IMR-90 (cell line): ENCODE measurements at regions not wholly inside any gene's neighbourhood (a gene's known extent, or its start where the extent isn't known, plus 50 kb on each side); places are given as distances from the start of the nearest gene placed in this dataset.

Experiments used
- ATAC-seq: fragments of 200-7000 bp; cut with Tn5 transposase; 2 replicates; pipeline ENCODE4 v1.9.1; 2020; ENCODE audit warnings: low read depth, mild to moderate bottlenecking, moderate library complexity
- BruUV-seq: library from RNA; stranded (reverse); fragments of 400-500 nt; replicated peaks from 2 replicates; lab custom pipeline; 2021; lab: Mats Ljungman, UMichigan
- CTCF ChIA-PET: fragments of 300-600 bp; formaldehyde crosslinking; extraction: SDS; loops from one replicate; lab custom pipeline; 2021; ENCODE audit warnings: antibody characterized with exemption; lab: Yijun Ruan, JAX
- POLR2A ChIA-PET: fragments of 300-600 bp; sonication (Branson Sonifier 250); formaldehyde crosslinking; loops from one replicate; lab custom pipeline; 2022; ENCODE audit warnings: antibody characterized with exemption; ENCODE audit not compliant: unreplicated experiment; lab: Charles Lee
- DNase-seq: peaks from one replicate; pipeline ENCODE4 v3.0.0; 2013
- H2AFZ ChIP-seq: replicated peaks from 2 replicates; pipeline ENCODE3; 2013; ENCODE audit warnings: low read length, mild to moderate bottlenecking; ENCODE audit not compliant: poor library complexity
- H2AK5ac ChIP-seq: 2 replicates; pipeline ENCODE4 v1.6.1; 2013; ENCODE audit warnings: low read depth, low read length, inconsistent platforms
- H2AK9ac ChIP-seq: replicated peaks from 2 replicates; pipeline ENCODE3; 2013; ENCODE audit warnings: mild to moderate bottlenecking, low read depth, low read length, moderate library complexity; ENCODE audit not compliant: poor library complexity
- H2BK120ac ChIP-seq: 2 replicates; pipeline ENCODE4 v1.6.1; 2013; ENCODE audit warnings: low read depth, low read length, inconsistent platforms
- H2BK15ac ChIP-seq: 3 replicates; pipeline ENCODE4 v1.6.1; 2013; ENCODE audit warnings: low read depth, low read length, inconsistent platforms
- H2BK20ac ChIP-seq: 2 replicates; pipeline ENCODE4 v1.6.1; 2013; ENCODE audit warnings: low read depth, mild to moderate bottlenecking, inconsistent platforms, low read length, moderate library complexity
- H2BK5ac ChIP-seq: 2 replicates; pipeline ENCODE4 v1.6.1; 2013; ENCODE audit warnings: mild to moderate bottlenecking, low read depth, low read length, inconsistent platforms; ENCODE audit not compliant: poor library complexity, severe bottlenecking
- H3K14ac ChIP-seq: replicated peaks from 2 replicates; pipeline ENCODE4 v1.6.1; 2013; ENCODE audit warnings: low read depth, low read length, inconsistent platforms
- H3K18ac ChIP-seq: 2 replicates; pipeline ENCODE4 v1.6.1; 2013; ENCODE audit warnings: low read depth, low read length, control low read depth
- H3K23ac ChIP-seq: 2 replicates; pipeline ENCODE4 v1.6.1; 2013; ENCODE audit warnings: low read depth, low read length, inconsistent platforms
- H3K27ac ChIP-seq: 2 replicates; pipeline ENCODE4 v1.5.1; 2013; ENCODE audit warnings: mild to moderate bottlenecking, control low read depth, low read length; ENCODE audit not compliant: insufficient read depth
- H3K27me3 ChIP-seq: 2 replicates; pipeline ENCODE4 v1.6.1; 2013; ENCODE audit warnings: low read length; ENCODE audit not compliant: control insufficient read depth, insufficient read depth
- H3K36me3 ChIP-seq: 2 replicates; pipeline ENCODE4 v1.6.1; 2013; ENCODE audit warnings: low read length, mixed read lengths; ENCODE audit not compliant: control insufficient read depth, insufficient read depth
- H3K4ac ChIP-seq: 2 replicates; pipeline ENCODE4 v1.6.1; 2013; ENCODE audit warnings: low read depth, low read length, inconsistent platforms
- H3K4me1 ChIP-seq: 2 replicates; pipeline ENCODE4 v1.6.1; 2013; ENCODE audit warnings: low read length, mixed read lengths; ENCODE audit not compliant: control insufficient read depth, insufficient read depth
- H3K4me2 ChIP-seq: 2 replicates; pipeline ENCODE4 v1.6.1; 2013; ENCODE audit warnings: low read depth, mild to moderate bottlenecking, control low read depth, low read length, moderate library complexity
- H3K4me3 ChIP-seq: 2 replicates; pipeline ENCODE4 v1.5.1; 2013; ENCODE audit warnings: low read depth, mild to moderate bottlenecking, control low read depth, low read length, moderate library complexity; ENCODE audit not compliant: insufficient read depth
- H3K56ac ChIP-seq: 2 replicates; pipeline ENCODE4 v1.6.1; 2013; ENCODE audit warnings: low read length, inconsistent platforms; ENCODE audit not compliant: insufficient read depth; ENCODE audit errors: extremely low read depth
- H3K79me1 ChIP-seq, 2 experiments: 2 replicates each; pipeline ENCODE4 v1.6.1; 2013; ENCODE audit warnings: low read length in 2 of 2, inconsistent platforms in 1 of 2, low read depth in 1 of 2
- H3K9ac ChIP-seq: 2 replicates; pipeline ENCODE4 v1.6.1; 2013; ENCODE audit warnings: low read depth, low read length, control low read depth
- H3K9me1 ChIP-seq: 2 replicates; pipeline ENCODE4 v1.6.1; 2013; ENCODE audit warnings: low read length, inconsistent platforms; ENCODE audit not compliant: insufficient read depth
- H3K9me3 ChIP-seq: 2 replicates; pipeline ENCODE4 v1.6.1; 2013; ENCODE audit warnings: low read length; ENCODE audit not compliant: control insufficient read depth, insufficient read depth
- H4K20me1 ChIP-seq: 2 replicates; pipeline ENCODE4 v1.6.1; 2013; ENCODE audit warnings: low read length, inconsistent platforms; ENCODE audit not compliant: insufficient read depth
- H4K5ac ChIP-seq: 2 replicates; pipeline ENCODE4 v1.6.1; 2013; ENCODE audit warnings: mild to moderate bottlenecking, low read depth, low read length, control low read depth
- H4K8ac ChIP-seq, 2 experiments: 2 replicates each; pipeline ENCODE4 v1.6.1; 2013; ENCODE audit warnings: low read depth in 2 of 2, low read length in 2 of 2, control low read depth in 1 of 2, inconsistent platforms in 1 of 2
- H4K91ac ChIP-seq: 2 replicates; pipeline ENCODE4 v1.6.1; 2013; ENCODE audit warnings: low read depth, low read length, inconsistent platforms; ENCODE audit not compliant: insufficient read depth
- BHLHE40 ChIP-seq: fragments of 150-350 bp; IDR thresholded peaks from 2 replicates; pipeline ENCODE4 v1.6.1; 2016; ENCODE audit warnings: mild to moderate bottlenecking, low read depth, low read length
- CEBPB ChIP-seq: IDR thresholded peaks from 2 replicates; pipeline ENCODE4 v1.6.1; 2012; ENCODE audit warnings: low read depth, low read length, improper control_type of control experiment
- CHD1 ChIP-seq: IDR thresholded peaks from 2 replicates; pipeline ENCODE4 v1.6.1; 2012; ENCODE audit warnings: low read depth, low read length, improper control_type of control experiment
- FOS ChIP-seq: fragments of 150-350 bp; IDR thresholded peaks from 2 replicates; pipeline ENCODE4 v1.6.1; 2016; ENCODE audit warnings: low read depth, low read length
- MAFK ChIP-seq: IDR thresholded peaks from 2 replicates; pipeline ENCODE4 v1.6.1; 2012; ENCODE audit warnings: low read depth, low read length, improper control_type of control experiment
- MAZ ChIP-seq: IDR thresholded peaks from 2 replicates; pipeline ENCODE4 v1.6.1; 2012; ENCODE audit warnings: low read depth, mild to moderate bottlenecking, low read length, improper control_type of control experiment, moderate library complexity, borderline replicate concordance
- MXI1 ChIP-seq: IDR thresholded peaks from 2 replicates; pipeline ENCODE4 v1.6.1; 2012; ENCODE audit warnings: low read depth, mild to moderate bottlenecking, low read length, moderate library complexity, borderline replicate concordance
- NFE2L2 ChIP-seq: fragments of 150-350 bp; IDR thresholded peaks from 2 replicates; pipeline ENCODE4 v1.6.1; 2016; ENCODE audit warnings: low read depth, mild to moderate bottlenecking, low read length
- POLR2A ChIP-seq: IDR thresholded peaks from 2 replicates; pipeline ENCODE4 v1.6.1; 2012; ENCODE audit warnings: mild to moderate bottlenecking, low read depth, low read length
- RAD21 ChIP-seq: IDR thresholded peaks from 2 replicates; pipeline ENCODE4 v1.6.1; 2012; ENCODE audit warnings: low read length, improper control_type of control experiment
- RCOR1 ChIP-seq: IDR thresholded peaks from 2 replicates; pipeline ENCODE4 v1.6.1; 2012; ENCODE audit warnings: mild to moderate bottlenecking, low read length, improper control_type of control experiment; ENCODE audit not compliant: insufficient replicate concordance
- RFX5 ChIP-seq: IDR thresholded peaks from 2 replicates; pipeline ENCODE4 v1.8.0; 2012; ENCODE audit warnings: low read depth, mild to moderate bottlenecking, low read length, moderate library complexity
- SMC3 ChIP-seq: fragments of 150-350 bp; IDR thresholded peaks from 2 replicates; pipeline ENCODE4 v1.6.1; 2016; ENCODE audit warnings: low read depth, mild to moderate bottlenecking, antibody characterized with exemption, low read length, moderate library complexity
- WGBS, 2 experiments: methylation state at CpG; one replicate each; pipeline versions ENCODE4 v1.1.5 to v1.1.7; 2013; ENCODE audit warnings: missing lambda C conversion rate in 2 of 2; ENCODE audit not compliant: insufficient read length in 1 of 2; ENCODE audit errors: extremely low coverage in 2 of 2; 5-methylcytosine and 5-hydroxymethylcytosine counted together
- dilution Hi-C: fragments of 300-500 bp; cut with HindIII; formaldehyde crosslinking; loops from one replicate; pipeline ENCODE4 v1.14.3; 2018; ENCODE audit warnings: low sequenced_read_pairs; ENCODE audit not compliant: unreplicated experiment
- in situ Hi-C: fragments of 300-500 bp; cut with MboI; formaldehyde crosslinking; loops from 3 replicates; pipeline ENCODE4 v1.14.3; 2019; ENCODE audit warnings: low sequenced_read_pairs, inconsistent platforms, mixed read lengths
- intact Hi-C: fragments of 100-400 bp; cut with micrococcal nuclease; formaldehyde crosslinking; loops from 2 replicates; pipeline ENCODE4 v1.10.0; 2022
- TF ChIP-seq, protein P1 (sequence below): fragments of 150-350 bp; IDR thresholded peaks from 2 replicates; pipeline ENCODE4 v1.6.1; 2017; ENCODE audit warnings: mild to moderate bottlenecking, antibody characterized with exemption, low read length, low read depth
- TF ChIP-seq, protein P2 (sequence below): conservative IDR thresholded peaks from 2 replicates; pipeline ENCODE4 v1.5.1; 2012; ENCODE audit warnings: mild to moderate bottlenecking, low read depth, low read length, improper control_type of control experiment
- TF ChIP-seq, protein P3 (sequence below): fragments of 150-350 bp; IDR thresholded peaks from 2 replicates; pipeline ENCODE4 v1.6.1; 2016; ENCODE audit warnings: low read depth, mild to moderate bottlenecking, low read length, moderate library complexity, borderline replicate concordance

DNA sequence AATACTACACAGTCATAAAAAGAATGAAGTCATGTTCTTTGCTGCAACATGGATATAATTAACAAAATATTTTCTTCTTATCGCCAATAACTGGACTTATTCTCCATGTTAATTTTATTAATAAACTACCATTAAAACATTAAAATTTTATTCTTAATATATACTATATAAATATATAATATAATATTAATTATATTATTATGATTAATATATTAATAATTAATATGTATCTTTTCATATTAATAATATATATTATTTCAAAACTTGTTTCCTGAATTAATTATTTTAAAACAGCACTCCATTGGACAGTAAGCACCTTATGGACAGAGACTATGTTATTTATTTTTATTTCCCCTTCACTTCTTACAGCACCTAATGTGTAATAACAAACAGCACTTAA is 182.8 kb downstream of the ARL4A start:
- Histone ChIP-seq H3K9ac (no peak overlapping the region), H3K9me3 (no peaks in the 10 kb centered on the region), H3K27me3 (no peaks in the 10 kb centered on the region), H2AK5ac (no peak overlapping the region), H2AFZ (no peak overlapping the region), H3K4me1 (no peaks in the 10 kb centered on the region), H3K14ac (no peak overlapping the region), H3K4ac (no peak overlapping the region), H2BK5ac (no peak overlapping the region), H4K8ac (no peak overlapping the region), H3K56ac (no peak overlapping the region), H3K9me1 (no peaks in the 10 kb centered on the region), H2AK9ac (no peak overlapping the region), H3K27ac (no peak overlapping the region), H3K18ac (no peak overlapping the region), H2BK120ac (no peak overlapping the region), H4K20me1 (no peaks in the 10 kb centered on the region), H2BK20ac (no peak overlapping the region), H4K91ac (no peak overlapping the region), H3K36me3 (no peaks in the 10 kb centered on the region), H3K79me1 (no peaks in the 10 kb centered on the region), H4K5ac (no peak overlapping the region), H3K4me2 (no peak overlapping the region), H2BK15ac (no peak overlapping the region), H3K23ac (no peak overlapping the region), H3K4me3 (no peak overlapping the region)
- WGBS, 2 experiments = no CpG with 5 or more reads among the region's 1 CpG
- DNase-seq = no peak
- no peak for ATAC-seq
- intact Hi-C loops = no loop called here
- ChIA-PET POLR2A (no interaction called here), CTCF (no interaction called here)
- in situ Hi-C loops = no loop called here
- dilution Hi-C loops = no loop called here
- no TSS peak for BruUV-seq
- TF ChIP-seq, protein P1, sequence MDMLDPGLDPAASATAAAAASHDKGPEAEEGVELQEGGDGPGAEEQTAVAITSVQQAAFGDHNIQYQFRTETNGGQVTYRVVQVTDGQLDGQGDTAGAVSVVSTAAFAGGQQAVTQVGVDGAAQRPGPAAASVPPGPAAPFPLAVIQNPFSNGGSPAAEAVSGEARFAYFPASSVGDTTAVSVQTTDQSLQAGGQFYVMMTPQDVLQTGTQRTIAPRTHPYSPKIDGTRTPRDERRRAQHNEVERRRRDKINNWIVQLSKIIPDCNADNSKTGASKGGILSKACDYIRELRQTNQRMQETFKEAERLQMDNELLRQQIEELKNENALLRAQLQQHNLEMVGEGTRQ = no peak
- TF ChIP-seq, protein P2, sequence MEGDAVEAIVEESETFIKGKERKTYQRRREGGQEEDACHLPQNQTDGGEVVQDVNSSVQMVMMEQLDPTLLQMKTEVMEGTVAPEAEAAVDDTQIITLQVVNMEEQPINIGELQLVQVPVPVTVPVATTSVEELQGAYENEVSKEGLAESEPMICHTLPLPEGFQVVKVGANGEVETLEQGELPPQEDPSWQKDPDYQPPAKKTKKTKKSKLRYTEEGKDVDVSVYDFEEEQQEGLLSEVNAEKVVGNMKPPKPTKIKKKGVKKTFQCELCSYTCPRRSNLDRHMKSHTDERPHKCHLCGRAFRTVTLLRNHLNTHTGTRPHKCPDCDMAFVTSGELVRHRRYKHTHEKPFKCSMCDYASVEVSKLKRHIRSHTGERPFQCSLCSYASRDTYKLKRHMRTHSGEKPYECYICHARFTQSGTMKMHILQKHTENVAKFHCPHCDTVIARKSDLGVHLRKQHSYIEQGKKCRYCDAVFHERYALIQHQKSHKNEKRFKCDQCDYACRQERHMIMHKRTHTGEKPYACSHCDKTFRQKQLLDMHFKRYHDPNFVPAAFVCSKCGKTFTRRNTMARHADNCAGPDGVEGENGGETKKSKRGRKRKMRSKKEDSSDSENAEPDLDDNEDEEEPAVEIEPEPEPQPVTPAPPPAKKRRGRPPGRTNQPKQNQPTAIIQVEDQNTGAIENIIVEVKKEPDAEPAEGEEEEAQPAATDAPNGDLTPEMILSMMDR = no peak
- TF ChIP-seq CHD1 = no peak
- TF ChIP-seq MAFK = no peak
- no peak for TF ChIP-seq BHLHE40
- TF ChIP-seq POLR2A = no peak
- no peak for TF ChIP-seq MXI1
- TF ChIP-seq NFE2L2 = no peak
- TF ChIP-seq SMC3 = no peak
- TF ChIP-seq RCOR1 = no peak
- TF ChIP-seq RAD21 = no peak
- TF ChIP-seq MAZ = no peak
- TF ChIP-seq, protein P3, sequence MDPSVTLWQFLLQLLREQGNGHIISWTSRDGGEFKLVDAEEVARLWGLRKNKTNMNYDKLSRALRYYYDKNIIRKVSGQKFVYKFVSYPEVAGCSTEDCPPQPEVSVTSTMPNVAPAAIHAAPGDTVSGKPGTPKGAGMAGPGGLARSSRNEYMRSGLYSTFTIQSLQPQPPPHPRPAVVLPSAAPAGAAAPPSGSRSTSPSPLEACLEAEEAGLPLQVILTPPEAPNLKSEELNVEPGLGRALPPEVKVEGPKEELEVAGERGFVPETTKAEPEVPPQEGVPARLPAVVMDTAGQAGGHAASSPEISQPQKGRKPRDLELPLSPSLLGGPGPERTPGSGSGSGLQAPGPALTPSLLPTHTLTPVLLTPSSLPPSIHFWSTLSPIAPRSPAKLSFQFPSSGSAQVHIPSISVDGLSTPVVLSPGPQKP = no peak
- no peak for TF ChIP-seq RFX5
- TF ChIP-seq CEBPB = no peak
- TF ChIP-seq FOS = no peak
